GM21526 (cell line): ENCODE measurements at regions not wholly inside any gene's neighbourhood (a gene's known extent, or its start where the extent isn't known, plus 50 kb on each side); places are given as distances from the start of the nearest gene placed in this dataset.
"Not testable (repeated sequence)": the region's sequence is repeated elsewhere in the genome, so short reads cannot be mapped to it uniquely, and the experiment has no call there.

ENCODE experiments used
- ATAC-seq: cut with Tn5 transposase; IDR thresholded peaks from one replicate; pipeline ENCODE4 v1.9.1; 2021; ENCODE audit warnings: moderate library complexity; ENCODE audit not compliant: unreplicated experiment, low FRiP score

GRCh38 chr13:78168981-78169380 is 250.3 kb upstream of the EDNRB start:
- ATAC-seq = no peak

- no peak for ATAC-seq
Observed at GRCh38 chr13:78161266-78161665, 242.6 kb upstream of the EDNRB start.

- ATAC-seq = no peak
Observed at GRCh38 chr13:78160793-78161192, 242.2 kb upstream of the EDNRB start.

- ATAC-seq = no peak
Observed at GRCh38 chr13:78152415-78152814, 233.8 kb upstream of the EDNRB start.

- no peak for ATAC-seq
Observed at GRCh38 chr13:78147905-78148304, 229.3 kb upstream of the EDNRB start.

- ATAC-seq = no peak
Observed at GRCh38 chr13:78145276-78145675, 226.6 kb upstream of the EDNRB start.

- ATAC-seq = no peak
Observed at GRCh38 chr13:78139765-78140164, 221.1 kb upstream of the EDNRB start.

GRCh38 chr13:78138756-78139155 is 220.1 kb upstream of the EDNRB start:
- no peak for ATAC-seq

- ATAC-seq = peak; percentile 83
Observed at GRCh38 chr13:78137404-78138142, 218.9 kb upstream of the EDNRB start.

GRCh38 chr13:78136966-78137365 is 218.3 kb upstream of the EDNRB start:
- ATAC-seq = no peak

GRCh38 chr13:78133511-78133910 is 214.9 kb upstream of the EDNRB start:
- no peak for ATAC-seq

- no peak for ATAC-seq
Observed at GRCh38 chr13:78131811-78132210, 213.2 kb upstream of the EDNRB start.

GRCh38 chr13:78131346-78131745 is 212.7 kb upstream of the EDNRB start:
- no peak for ATAC-seq

- ATAC-seq = no peak
Observed at GRCh38 chr13:78129823-78130222, 211.2 kb upstream of the EDNRB start.

- ATAC-seq = no peak
Observed at GRCh38 chr13:78129359-78129758, 210.7 kb upstream of the EDNRB start.

GRCh38 chr13:78121459-78122348 is 203.1 kb upstream of the EDNRB start:
- ATAC-seq = peak; percentile 63

- no peak for ATAC-seq
Observed at GRCh38 chr13:78121001-78121400, 202.4 kb upstream of the EDNRB start.

- not testable (repeated sequence) for ATAC-seq
Observed at GRCh38 chr13:78120144-78120543, 201.5 kb upstream of the EDNRB start.

GRCh38 chr13:78117070-78117469 is 198.4 kb upstream of the EDNRB start:
- ATAC-seq = peak; percentile 47

GRCh38 chr13:78105656-78106055 is 187.0 kb upstream of the EDNRB start:
- ATAC-seq = no peak

- ATAC-seq = no peak
Observed at GRCh38 chr13:78103936-78104335, 185.3 kb upstream of the EDNRB start.

- ATAC-seq = no peak
Observed at GRCh38 chr13:78102741-78103140, 184.1 kb upstream of the EDNRB start.
